Astrocyte (in vitro differentiated cells and primary cell): ENCODE measurements at regions not wholly inside any gene's neighbourhood (a gene's known extent, or its start where the extent isn't known, plus 50 kb on each side); places are given as distances from the start of the nearest gene placed in this dataset.

ENCODE experiments used
- EZH2 ChIP-seq: IDR thresholded peaks from 2 replicates; pipeline ENCODE4 v1.6.1; 2012; ENCODE audit warnings: mild to moderate bottlenecking, low read length, inconsistent platforms; ENCODE audit not compliant: insufficient read depth
- TF ChIP-seq, protein P1 (sequence below): IDR thresholded peaks from 2 replicates; pipeline ENCODE4 v1.5.1; 2011; ENCODE audit warnings: low read depth, mild to moderate bottlenecking, inconsistent platforms, low read length, moderate library complexity; ENCODE audit not compliant: insufficient read depth

DNA sequence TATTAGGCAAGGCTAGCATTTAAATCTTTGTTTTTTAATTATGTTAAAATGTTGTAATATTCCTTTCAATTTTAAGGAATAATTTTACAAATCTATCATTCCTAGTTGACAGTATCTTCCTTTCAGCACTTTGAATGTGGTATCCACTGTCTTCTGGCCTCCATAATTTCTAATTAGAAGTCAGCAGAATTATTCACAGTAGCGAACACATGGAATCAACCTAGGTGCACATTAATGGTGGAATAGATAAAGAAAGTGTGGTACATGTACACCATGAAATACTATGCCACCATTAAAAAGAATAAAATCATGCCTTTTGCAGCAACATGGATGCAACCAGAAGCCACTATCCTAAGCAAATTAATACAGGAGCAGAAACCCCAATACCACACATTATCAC lies 1887.8 kb downstream of the PCDH7 start:
- TF ChIP-seq, protein P1, sequence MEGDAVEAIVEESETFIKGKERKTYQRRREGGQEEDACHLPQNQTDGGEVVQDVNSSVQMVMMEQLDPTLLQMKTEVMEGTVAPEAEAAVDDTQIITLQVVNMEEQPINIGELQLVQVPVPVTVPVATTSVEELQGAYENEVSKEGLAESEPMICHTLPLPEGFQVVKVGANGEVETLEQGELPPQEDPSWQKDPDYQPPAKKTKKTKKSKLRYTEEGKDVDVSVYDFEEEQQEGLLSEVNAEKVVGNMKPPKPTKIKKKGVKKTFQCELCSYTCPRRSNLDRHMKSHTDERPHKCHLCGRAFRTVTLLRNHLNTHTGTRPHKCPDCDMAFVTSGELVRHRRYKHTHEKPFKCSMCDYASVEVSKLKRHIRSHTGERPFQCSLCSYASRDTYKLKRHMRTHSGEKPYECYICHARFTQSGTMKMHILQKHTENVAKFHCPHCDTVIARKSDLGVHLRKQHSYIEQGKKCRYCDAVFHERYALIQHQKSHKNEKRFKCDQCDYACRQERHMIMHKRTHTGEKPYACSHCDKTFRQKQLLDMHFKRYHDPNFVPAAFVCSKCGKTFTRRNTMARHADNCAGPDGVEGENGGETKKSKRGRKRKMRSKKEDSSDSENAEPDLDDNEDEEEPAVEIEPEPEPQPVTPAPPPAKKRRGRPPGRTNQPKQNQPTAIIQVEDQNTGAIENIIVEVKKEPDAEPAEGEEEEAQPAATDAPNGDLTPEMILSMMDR = no peak
- no peak for TF ChIP-seq EZH2
